Keratinocyte (primary cell): ENCODE measurements at regions not wholly inside any gene's neighbourhood (a gene's known extent, or its start where the extent isn't known, plus 50 kb on each side); places are given as distances from the start of the nearest gene placed in this dataset.

ENCODE experiments used
- DNase-seq: peaks from one replicate; pipeline ENCODE4 v3.0.0-alpha.2; 2011; ENCODE audit warnings: low read depth, missing footprints, low spot score
- FAIRE-seq: peaks from 2 replicates; lab custom pipeline; 2011; peaks lifted over from hg19 to GRCh38; lab: Jason Lieb, UNC
- H2AFZ ChIP-seq: 2 replicates; pipeline ENCODE4 v1.6.0; 2012; ENCODE audit warnings: low read length, control low read depth, inconsistent platforms; ENCODE audit not compliant: control insufficient read depth
- H3K27ac ChIP-seq: 2 replicates; pipeline ENCODE4 v1.5.1; 2011; ENCODE audit warnings: low read length; ENCODE audit not compliant: control insufficient read depth, insufficient read depth
- H3K27me3 ChIP-seq: 3 replicates; pipeline ENCODE4 v1.6.0; 2011; ENCODE audit warnings: low read length; ENCODE audit not compliant: control insufficient read depth, insufficient read depth; ENCODE audit errors: extremely low read depth
- H3K36me3 ChIP-seq, 2 experiments: 2 replicates in 1 of 2; 3 replicates in 1 of 2; pipeline ENCODE4 v1.5.1; 2011; ENCODE audit warnings: low read length in 2 of 2, mild to moderate bottlenecking in 1 of 2; ENCODE audit not compliant: control insufficient read depth in 2 of 2, insufficient read depth in 2 of 2; ENCODE audit errors: extremely low read depth in 1 of 2
- H3K4me1 ChIP-seq: 3 replicates; pipeline ENCODE4 v1.5.1; 2011; ENCODE audit warnings: low read length; ENCODE audit not compliant: control insufficient read depth, insufficient read depth; ENCODE audit errors: extremely low read depth
- H3K4me2 ChIP-seq: 3 replicates; pipeline ENCODE4 v1.6.0; 2011; ENCODE audit warnings: low read depth, low read length; ENCODE audit not compliant: control insufficient read depth, insufficient read depth; ENCODE audit errors: extremely low read depth
- H3K4me3 ChIP-seq, 3 experiments: fragments of 200-600 bp in 1 of 3; sonication (generic) in 1 of 3; 2 replicates in 2 of 3; 3 replicates in 1 of 3; pipeline ENCODE4 v1.5.1; 2011 to 2016; ENCODE audit warnings: low read length in 3 of 3, mild to moderate bottlenecking in 3 of 3, control low read depth in 2 of 3, inconsistent platforms in 1 of 3, low read depth in 1 of 3, mixed read lengths in 1 of 3, mixed run types in 1 of 3, moderate library complexity in 1 of 3; ENCODE audit not compliant: control insufficient read depth in 2 of 3, insufficient read depth in 2 of 3; ENCODE audit errors: extremely low read depth in 1 of 3
- H3K79me2 ChIP-seq: 2 replicates; pipeline ENCODE4 v1.6.0; 2012; ENCODE audit warnings: low read length; ENCODE audit not compliant: control insufficient read depth, insufficient read depth
- H3K9ac ChIP-seq: 3 replicates; pipeline ENCODE4 v1.6.0; 2011; ENCODE audit warnings: low read length; ENCODE audit not compliant: control insufficient read depth, insufficient read depth; ENCODE audit errors: extremely low read depth
- H3K9me1 ChIP-seq: 3 replicates; pipeline ENCODE4 v1.6.0; 2011; ENCODE audit warnings: low read length; ENCODE audit not compliant: control insufficient read depth, insufficient read depth; ENCODE audit errors: extremely low read depth
- H3K9me3 ChIP-seq: 2 replicates; pipeline ENCODE4 v1.5.1; 2012; ENCODE audit warnings: low read depth, low read length; ENCODE audit not compliant: control insufficient read depth
- H4K20me1 ChIP-seq: 3 replicates; pipeline ENCODE4 v1.6.0; 2011; ENCODE audit warnings: low read length; ENCODE audit not compliant: control insufficient read depth, insufficient read depth; ENCODE audit errors: extremely low read depth
- EZH2 ChIP-seq: IDR thresholded peaks from one replicate; pipeline ENCODE4 v1.6.1; 2012; ENCODE audit warnings: inconsistent platforms, mild to moderate bottlenecking, low read length, moderate library complexity
- dilution Hi-C: fragments of 300-500 bp; cut with MboI; formaldehyde crosslinking; loops from one replicate; pipeline ENCODE4 v1.7.0; 2020; ENCODE audit warnings: low sequenced_read_pairs; ENCODE audit not compliant: extremely low pct_ligation_motif_present
- TF ChIP-seq, protein P1 (sequence below), 3 experiments: IDR thresholded peaks in 1 of 3; conservative IDR thresholded peaks in 1 of 3; optimal IDR thresholded peaks in 1 of 3; 2 replicates in 2 of 3; 3 replicates in 1 of 3; pipeline versions ENCODE3 to v1.5.1; 2011; ENCODE audit warnings: low read length in 3 of 3, mild to moderate bottlenecking in 3 of 3, moderate library complexity in 2 of 3, control low read depth in 1 of 3, inconsistent platforms in 1 of 3; ENCODE audit not compliant: insufficient read depth in 2 of 3; ENCODE audit errors: extremely low read depth in 1 of 3

DNA sequence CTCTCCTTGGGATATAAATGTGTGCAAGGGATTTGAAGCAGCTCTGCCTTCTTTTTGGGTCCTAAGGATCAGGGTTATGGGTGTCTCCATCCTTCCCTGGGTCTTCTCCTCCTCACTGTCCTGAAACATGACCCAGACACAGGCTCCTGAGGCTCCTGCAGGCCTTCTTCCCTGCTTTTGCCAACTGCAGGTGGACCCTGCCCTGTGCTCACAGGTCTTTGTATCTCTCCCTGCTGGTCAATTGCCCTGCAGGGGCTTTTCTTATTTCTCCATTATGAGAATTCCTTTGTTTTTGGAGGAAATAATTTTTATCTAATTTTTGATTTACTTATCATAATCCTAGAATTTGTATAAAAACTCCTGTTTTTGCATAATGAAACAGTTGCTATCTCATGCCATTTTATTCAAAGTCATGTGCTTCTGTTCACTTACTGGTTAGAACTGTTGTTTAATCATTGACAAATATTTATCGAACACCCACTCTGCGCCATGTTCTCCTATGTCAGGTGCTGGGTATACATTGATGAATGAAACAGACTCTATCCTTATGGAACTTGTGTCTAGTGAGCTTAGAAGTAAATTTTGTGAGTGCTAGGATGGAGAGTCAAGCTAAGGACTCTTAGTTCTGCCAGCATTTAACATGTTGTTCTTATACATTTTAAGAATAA lies 89.7 kb upstream of the TOP3B start:
- H3K4me2 ChIP-seq = no peak overlapping the region
- H3K9me3 ChIP-seq = no peaks in the 10 kb centered on the region
- FAIRE-seq (no peak), DNase-seq (no peak)
- H3K9ac ChIP-seq = no peak overlapping the region
- no peaks in the 10 kb centered on the region for H4K20me1 ChIP-seq
- H3K4me1 ChIP-seq = peaks cover 42% of the 10 kb centered on the region
- no peaks in the 10 kb centered on the region for H3K36me3 ChIP-seq
- no peak overlapping the region for H3K4me3 ChIP-seq
- no peak overlapping the region for H2AFZ ChIP-seq
- H3K27ac ChIP-seq = no peak overlapping the region
- H3K27me3 ChIP-seq = no peaks in the 10 kb centered on the region
- no peaks in the 10 kb centered on the region for H3K9me1 ChIP-seq
- no peak for TF ChIP-seq EZH2
- TF ChIP-seq, protein P1, sequence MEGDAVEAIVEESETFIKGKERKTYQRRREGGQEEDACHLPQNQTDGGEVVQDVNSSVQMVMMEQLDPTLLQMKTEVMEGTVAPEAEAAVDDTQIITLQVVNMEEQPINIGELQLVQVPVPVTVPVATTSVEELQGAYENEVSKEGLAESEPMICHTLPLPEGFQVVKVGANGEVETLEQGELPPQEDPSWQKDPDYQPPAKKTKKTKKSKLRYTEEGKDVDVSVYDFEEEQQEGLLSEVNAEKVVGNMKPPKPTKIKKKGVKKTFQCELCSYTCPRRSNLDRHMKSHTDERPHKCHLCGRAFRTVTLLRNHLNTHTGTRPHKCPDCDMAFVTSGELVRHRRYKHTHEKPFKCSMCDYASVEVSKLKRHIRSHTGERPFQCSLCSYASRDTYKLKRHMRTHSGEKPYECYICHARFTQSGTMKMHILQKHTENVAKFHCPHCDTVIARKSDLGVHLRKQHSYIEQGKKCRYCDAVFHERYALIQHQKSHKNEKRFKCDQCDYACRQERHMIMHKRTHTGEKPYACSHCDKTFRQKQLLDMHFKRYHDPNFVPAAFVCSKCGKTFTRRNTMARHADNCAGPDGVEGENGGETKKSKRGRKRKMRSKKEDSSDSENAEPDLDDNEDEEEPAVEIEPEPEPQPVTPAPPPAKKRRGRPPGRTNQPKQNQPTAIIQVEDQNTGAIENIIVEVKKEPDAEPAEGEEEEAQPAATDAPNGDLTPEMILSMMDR (optimal IDR thresholded peaks at IDR 0.05 in 1 of 3, IDR thresholded peaks at IDR 0.05 in 1 of 3, conservative IDR thresholded peaks at IDR 0.05 in 1 of 3; ENCODE audit: extremely low read depth in 1 of 3, insufficient read depth in 2 of 3, low read length in 3 of 3) = no peak
- dilution Hi-C loops = no loop called here
- H3K79me2 ChIP-seq = no peaks in the 10 kb centered on the region

DNA sequence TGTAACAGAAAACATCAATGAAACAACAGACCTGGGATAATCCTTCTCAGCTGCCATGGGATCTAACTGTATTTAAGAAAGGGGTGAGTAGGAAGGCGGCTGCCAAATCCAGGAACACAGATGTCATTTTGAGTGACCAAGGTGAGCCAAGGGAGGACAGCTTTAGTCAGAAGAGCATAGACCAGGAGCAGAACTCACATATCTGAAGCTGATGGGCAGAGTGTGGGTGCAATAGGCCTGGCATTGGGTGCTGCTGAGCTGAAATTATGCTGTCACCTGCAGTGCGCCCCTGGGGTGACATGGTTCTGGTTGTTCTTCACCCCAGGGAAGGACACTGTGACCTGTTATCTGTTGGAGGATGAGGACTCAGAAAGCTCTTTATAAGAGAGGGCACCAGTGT lies 88.9 kb upstream of the TOP3B start:
- TF ChIP-seq EZH2 = no peak
- TF ChIP-seq, protein P1 (optimal IDR thresholded peaks at IDR 0.05 in 1 of 3, IDR thresholded peaks at IDR 0.05 in 1 of 3, conservative IDR thresholded peaks at IDR 0.05 in 1 of 3; ENCODE audit: extremely low read depth in 1 of 3, insufficient read depth in 2 of 3, low read length in 3 of 3) = no peak
- no peak for DNase-seq
- Histone ChIP-seq H3K27me3 (no peaks in the 10 kb centered on the region), H3K4me2 (no peak overlapping the region), H3K9me3 (no peaks in the 10 kb centered on the region), H4K20me1 (no peaks in the 10 kb centered on the region), H3K27ac (no peak overlapping the region), H3K4me1 (peaks cover 34% of the 10 kb centered on the region), H3K4me3 (no peak overlapping the region), H3K79me2 (no peaks in the 10 kb centered on the region), H3K36me3 (no peaks in the 10 kb centered on the region), H3K9ac (no peak overlapping the region), H2AFZ (no peak overlapping the region), H3K9me1 (no peaks in the 10 kb centered on the region)
- dilution Hi-C loops = no loop called here
- no peak for FAIRE-seq
